GM12878 (cell line): ENCODE measurements at regions not wholly inside any gene's neighbourhood (a gene's known extent, or its start where the extent isn't known, plus 50 kb on each side); places are given as distances from the start of the nearest gene placed in this dataset.

ENCODE experiments used
- ATAC-seq: fragments of 200-7000 bp; cut with Tn5 transposase; 3 replicates; pipeline ENCODE4 v1.9.1; 2020; ENCODE audit warnings: mild to moderate bottlenecking, moderate library complexity
- BruUV-seq: library from RNA; stranded (reverse); fragments of 400-500 nt; replicated peaks from 2 replicates; lab custom pipeline; 2021; lab: Mats Ljungman, UMichigan
- CTCF ChIA-PET: fragments of 300-600 bp; sonication (Branson Sonifier 250); formaldehyde crosslinking; extraction: SDS; loops from one replicate; lab custom pipeline; 2021; ENCODE audit warnings: inconsistent platforms; lab: Yijun Ruan, JAX
- POLR2A ChIA-PET: fragments of 350-600 bp; formaldehyde crosslinking; extraction: SDS; loops from one replicate; lab custom pipeline; 2021; ENCODE audit warnings: inconsistent platforms; lab: Charles Lee
- RAD21 ChIA-PET: fragments of 300-600 bp; sonication (Branson Sonifier 250); formaldehyde crosslinking; loops from one replicate; lab custom pipeline; 2023; ENCODE audit warnings: antibody characterized with exemption; ENCODE audit not compliant: unreplicated experiment; lab: Charles Lee
- SMC1A ChIA-PET: fragments of 300-600 bp; sonication (Branson Sonifier 250); formaldehyde crosslinking; loops from one replicate; lab custom pipeline; 2023; ENCODE audit not compliant: unreplicated experiment, uncharacterized antibody; lab: Charles Lee
- DNase-seq: peaks from one replicate; pipeline ENCODE4 v3.0.0-alpha.2; 2011; ENCODE audit warnings: low read depth, low spot score
- FAIRE-seq: peaks from 3 replicates; lab custom pipeline; 2011; peaks lifted over from hg19 to GRCh38; lab: Jason Lieb, UNC
- H2AFZ ChIP-seq: 2 replicates; pipeline ENCODE4 v1.6.0; 2011; ENCODE audit warnings: low read depth, low read length, control low read depth; ENCODE audit not compliant: control insufficient read depth
- H3K27ac ChIP-seq: 2 replicates; pipeline ENCODE4 v1.5.1; 2011; ENCODE audit warnings: control low read depth; ENCODE audit not compliant: control insufficient read depth, insufficient read depth
- H3K27me3 ChIP-seq, 2 experiments: replicated peaks in 1 of 2; 2 replicates each; pipeline versions ENCODE4 v1.6.0 to v1.6.1; 2011; ENCODE audit warnings: low read length in 1 of 2; ENCODE audit not compliant: control insufficient read depth in 2 of 2, insufficient read depth in 2 of 2
- H3K36me3 ChIP-seq, 2 experiments: 2 replicates each; pipeline ENCODE4 v1.5.1; 2011; ENCODE audit warnings: low read length in 1 of 2; ENCODE audit not compliant: control insufficient read depth in 2 of 2, insufficient read depth in 2 of 2
- H3K4me1 ChIP-seq: 2 replicates; pipeline ENCODE4 v1.6.1; 2011; ENCODE audit warnings: mild to moderate bottlenecking, low read length, moderate library complexity, mixed read lengths; ENCODE audit not compliant: control insufficient read depth, insufficient read depth
- H3K4me2 ChIP-seq: 2 replicates; pipeline ENCODE4 v1.6.0; 2011; ENCODE audit warnings: control low read depth; ENCODE audit not compliant: control insufficient read depth, insufficient read depth
- H3K4me3 ChIP-seq: fragments of 200-600 bp; sonication (generic); 2 replicates; pipeline ENCODE4 v1.5.1; 2016
- H3K79me2 ChIP-seq: 2 replicates; pipeline ENCODE4 v1.6.0; 2011; ENCODE audit warnings: low read length; ENCODE audit not compliant: control insufficient read depth, insufficient read depth
- H3K9ac ChIP-seq: 2 replicates; pipeline ENCODE4 v1.8.0; 2011; ENCODE audit warnings: low read length, control low read depth, mixed read lengths; ENCODE audit not compliant: control insufficient read depth, insufficient read depth
- H3K9me3 ChIP-seq: replicated peaks from 3 replicates; pipeline ENCODE4 v1.5.1; 2011; ENCODE audit warnings: mild to moderate bottlenecking, low read length; ENCODE audit not compliant: control insufficient read depth, insufficient read depth
- H4K20me1 ChIP-seq: 2 replicates; pipeline ENCODE4 v1.6.0; 2011; ENCODE audit not compliant: control insufficient read depth, insufficient read depth
- FOXK2 ChIP-seq: fragments of 450-650 bp; IDR thresholded peaks from 2 replicates; pipeline ENCODE4 v1.6.1; 2017; ENCODE audit warnings: mild to moderate bottlenecking, moderate library complexity
- HDAC2 ChIP-seq: fragments of 200-600 bp; sonication (generic); IDR thresholded peaks from 2 replicates; pipeline ENCODE4 v1.6.1; 2017
- POLR2A ChIP-seq: IDR thresholded peaks from 2 replicates; pipeline ENCODE4 v1.6.1; 2011; ENCODE audit warnings: low read depth, mild to moderate bottlenecking, low read length
- RUNX3 ChIP-seq: IDR thresholded peaks from 2 replicates; pipeline ENCODE4 v1.6.1; 2012; ENCODE audit warnings: low read length, inconsistent platforms
- SKIL ChIP-seq: fragments of 450-650 bp; IDR thresholded peaks from 2 replicates; pipeline ENCODE4 v1.6.1; 2017; ENCODE audit warnings: mild to moderate bottlenecking, low read depth, inconsistent platforms; ENCODE audit not compliant: poor library complexity, severe bottlenecking
- TBL1XR1 ChIP-seq: IDR thresholded peaks from 2 replicates; pipeline ENCODE4 v1.6.1; 2012; ENCODE audit warnings: low read depth, low read length, improper control_type of control experiment
- ZBTB33 ChIP-seq: fragments of 450-650 bp; IDR thresholded peaks from 2 replicates; pipeline ENCODE4 v1.6.1; 2017; ENCODE audit warnings: mild to moderate bottlenecking
- WGBS: methylation state at CpG from one replicate; pipeline ENCODE4 v1.1.6; 2016; ENCODE audit warnings: low lambda C conversion rate; ENCODE audit not compliant: insufficient replicate concordance, insufficient coverage; ENCODE audit errors: missing lambda C conversion rate; 5-methylcytosine and 5-hydroxymethylcytosine counted together
- in situ Hi-C: fragments of 300-500 bp; cut with MboI; formaldehyde crosslinking; loops from 9 replicates; pipeline ENCODE4 v1.14.3; 2018; ENCODE audit warnings: mixed read lengths
- intact Hi-C: fragments of 100-400 bp; cut with micrococcal nuclease; formaldehyde crosslinking; loops from one replicate; pipeline ENCODE4 v1.14.2; 2022; ENCODE audit not compliant: unreplicated experiment
- TF ChIP-seq, protein P1 (sequence below): IDR thresholded peaks from 2 replicates; pipeline ENCODE4 v1.6.1; 2012; ENCODE audit warnings: low read length, inconsistent platforms

DNA sequence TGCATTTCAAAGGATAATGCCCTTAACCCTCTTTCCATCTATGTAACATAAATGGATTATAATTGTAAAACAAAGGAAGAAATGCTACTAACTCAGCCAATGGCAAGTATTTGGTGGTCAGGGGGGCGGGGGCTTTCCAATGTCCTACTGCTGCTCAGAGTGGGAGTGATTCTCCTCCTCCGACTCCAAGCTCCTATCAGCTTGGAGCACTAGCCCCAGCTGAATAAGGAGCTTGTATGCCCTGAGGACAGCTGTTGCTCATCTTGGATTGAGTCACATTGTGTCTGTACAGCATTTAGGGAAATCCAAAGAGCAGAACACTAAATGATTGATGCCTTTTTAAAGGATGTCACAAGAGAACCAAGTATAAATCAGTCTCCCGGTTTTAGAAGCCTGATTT is 105.6 kb upstream of the ZNF521 start:
- Histone ChIP-seq H3K36me3 (no peaks in the 10 kb centered on the region), H3K27ac (no peak overlapping the region), H3K27me3 (no peaks in the 10 kb centered on the region), H3K4me1 (no peaks in the 10 kb centered on the region), H3K9ac (no peak overlapping the region), H3K79me2 (no peaks in the 10 kb centered on the region), H3K9me3 (no peaks in the 10 kb centered on the region), H2AFZ (no peak overlapping the region), H3K4me3 (no peak overlapping the region), H3K4me2 (no peak overlapping the region), H4K20me1 (no peaks in the 10 kb centered on the region; the same call in 1 of the 2 replicates)
- no TSS peak for BruUV-seq
- WGBS, result 0% methylated on average over 3 of the region's 3 CpGs
- in situ Hi-C loops, result no loop called here
- RAD21 ChIA-PET, result no interaction called here
- CTCF ChIA-PET, result no interaction called here
- TF ChIP-seq ZBTB33, result no peak
- TF ChIP-seq HDAC2, result no peak
- TF ChIP-seq TBL1XR1, result no peak
- no peak for TF ChIP-seq RUNX3
- no peak for TF ChIP-seq POLR2A
- TF ChIP-seq, protein P1, sequence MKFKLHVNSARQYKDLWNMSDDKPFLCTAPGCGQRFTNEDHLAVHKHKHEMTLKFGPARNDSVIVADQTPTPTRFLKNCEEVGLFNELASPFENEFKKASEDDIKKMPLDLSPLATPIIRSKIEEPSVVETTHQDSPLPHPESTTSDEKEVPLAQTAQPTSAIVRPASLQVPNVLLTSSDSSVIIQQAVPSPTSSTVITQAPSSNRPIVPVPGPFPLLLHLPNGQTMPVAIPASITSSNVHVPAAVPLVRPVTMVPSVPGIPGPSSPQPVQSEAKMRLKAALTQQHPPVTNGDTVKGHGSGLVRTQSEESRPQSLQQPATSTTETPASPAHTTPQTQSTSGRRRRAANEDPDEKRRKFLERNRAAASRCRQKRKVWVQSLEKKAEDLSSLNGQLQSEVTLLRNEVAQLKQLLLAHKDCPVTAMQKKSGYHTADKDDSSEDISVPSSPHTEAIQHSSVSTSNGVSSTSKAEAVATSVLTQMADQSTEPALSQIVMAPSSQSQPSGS, result no peak
- no peak for TF ChIP-seq SKIL
- TF ChIP-seq FOXK2, result no peak
- SMC1A ChIA-PET, result no interaction called here
- DNase-seq, result no peak
- POLR2A ChIA-PET, result no interaction called here
- no peak for FAIRE-seq
- intact Hi-C loops, result no loop called here
- ATAC-seq, result no peak
